Cardiac fibroblast (primary cell): ENCODE measurements at regions not wholly inside any gene's neighbourhood (a gene's known extent, or its start where the extent isn't known, plus 50 kb on each side); places are given as distances from the start of the nearest gene placed in this dataset.
A peak's percentile ranks its signal among the peaks of the same experiment; 100 is the strongest.

Source experiments
- DNase-seq, 2 donors: peaks; one replicate each; pipeline versions ENCODE4 v3.0.0 to v3.0.0-alpha.2; 2010; ENCODE audit warnings: low read depth in 2 of 2
- H3K4me3 ChIP-seq, 2 donors: replicated peaks in 1 of 2; 1 replicate in 1 of 2; 2 replicates in 1 of 2; pipeline ENCODE4 v1.5.1; 2011; ENCODE audit warnings: low read depth in 2 of 2, low read length in 2 of 2, mild to moderate bottlenecking in 2 of 2, moderate library complexity in 1 of 2
- CTCF ChIP-seq: IDR thresholded peaks from one replicate; pipeline ENCODE4 v1.5.1; 2011; ENCODE audit warnings: low read depth, mild to moderate bottlenecking, low read length, inconsistent platforms

- H3K4me3 ChIP-seq = no peak overlapping the region
- no peak for DNase-seq
- TF ChIP-seq CTCF = no peak
Measured at GRCh38 chr4:126564283-126564854, 1068.4 kb upstream of the INTU start.

DNA sequence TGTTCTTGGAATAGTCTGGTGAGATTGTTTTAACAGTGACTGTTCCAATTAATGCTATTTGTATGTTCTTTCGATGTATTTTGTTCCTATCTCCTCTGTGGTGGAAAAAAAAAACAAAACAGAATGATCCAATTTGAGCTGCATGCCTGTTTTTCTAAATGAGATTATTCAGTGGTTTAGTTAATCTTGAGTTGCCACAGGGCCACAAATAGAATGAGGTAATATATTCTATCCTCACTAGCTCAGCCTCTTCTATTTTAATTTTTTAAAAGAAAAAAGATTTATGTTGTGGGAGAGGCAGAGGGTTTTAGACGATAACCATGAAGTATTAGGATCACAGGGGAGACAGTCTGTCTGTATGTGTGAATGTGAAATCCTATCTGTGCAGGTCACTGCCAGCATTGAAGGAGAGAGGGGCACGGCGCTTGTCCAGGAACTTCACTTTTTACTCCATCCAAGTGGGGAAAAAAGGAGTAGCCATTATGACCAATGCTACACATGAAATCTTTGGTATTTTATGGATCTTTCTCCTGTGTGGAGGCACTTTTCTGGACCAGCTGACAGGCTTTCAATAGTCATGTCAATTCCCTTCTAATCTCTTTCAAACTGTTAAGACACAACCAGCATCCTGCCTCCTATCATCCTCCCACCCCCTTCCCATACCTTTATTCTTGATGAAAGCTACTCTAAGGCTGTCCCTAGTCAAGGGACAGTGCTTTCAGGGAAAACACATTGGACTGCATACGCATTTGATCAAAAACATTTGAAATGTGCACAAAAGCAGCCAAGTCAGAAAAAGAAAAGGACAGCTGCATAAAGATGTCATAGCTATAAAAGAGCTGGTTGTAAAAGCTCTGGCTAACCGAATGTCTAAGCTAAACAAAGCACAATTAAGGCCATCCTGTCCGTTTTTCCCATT lies 1063.8 kb upstream of the INTU start:
- DNase-seq = no peak
- no peak for TF ChIP-seq CTCF
- H3K4me3 ChIP-seq = no peak overlapping the region

- H3K4me3 ChIP-seq = no peak overlapping the region
- no peak for TF ChIP-seq CTCF
- no peak for DNase-seq
Measured at GRCh38 chr4:126572264-126572663, 1060.5 kb upstream of the INTU start.

GRCh38 chr4:126582737-126583136 lies 1050.0 kb upstream of the INTU start:
- no peak overlapping the region for H3K4me3 ChIP-seq
- no peak for DNase-seq
- TF ChIP-seq CTCF = peak; percentile 24

DNA sequence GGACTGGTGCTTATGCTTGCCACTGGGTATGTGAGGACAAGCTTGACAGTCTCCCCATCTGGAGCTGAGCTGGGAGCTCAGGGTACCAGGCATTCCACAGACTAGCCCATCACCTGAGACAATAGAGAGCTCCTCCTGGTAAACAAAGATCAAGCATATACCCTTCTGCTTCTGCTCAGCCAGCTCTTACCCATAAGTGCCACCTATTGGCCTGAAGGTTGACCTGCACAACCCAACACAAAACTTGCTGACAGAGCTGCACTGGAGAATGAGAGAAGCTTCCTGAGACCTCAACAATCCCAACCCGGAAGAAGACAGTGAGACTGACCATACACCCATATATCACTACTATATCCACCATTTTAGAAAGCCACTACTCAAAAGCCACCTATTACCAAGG lies 1049.2 kb upstream of the INTU start:
- TF ChIP-seq CTCF = peak; percentile 45
- DNase-seq = peak; percentile 12 to 43
- no peak overlapping the region for H3K4me3 ChIP-seq

DNA sequence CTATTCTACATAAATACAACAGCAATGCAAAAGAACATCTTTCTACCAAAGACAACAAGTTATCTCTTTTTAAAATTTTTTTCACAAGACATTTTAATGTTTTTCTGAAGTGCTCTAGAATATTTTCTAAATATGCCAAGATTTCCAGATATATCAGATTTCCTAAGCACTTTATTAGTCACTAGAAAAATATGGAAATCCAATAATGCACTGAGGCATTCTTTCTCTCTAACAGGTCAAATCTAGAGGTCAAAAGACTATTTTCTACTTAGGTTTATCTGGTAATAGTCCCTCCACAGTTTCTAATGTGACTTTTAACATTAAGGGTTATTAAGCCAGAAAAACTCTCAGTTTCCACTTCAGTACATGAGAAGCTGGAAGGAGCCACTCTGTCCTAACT lies 1041.2 kb upstream of the INTU start:
- no peak for TF ChIP-seq CTCF
- DNase-seq = no peak
- no peak overlapping the region for H3K4me3 ChIP-seq
